Mesendoderm (in vitro differentiated cells): ENCODE measurements at regions not wholly inside any gene's neighbourhood (a gene's known extent, or its start where the extent isn't known, plus 50 kb on each side); places are given as distances from the start of the nearest gene placed in this dataset.

ENCODE experiments used
- DNase-seq: peaks from one replicate; pipeline ENCODE4 v3.0.0; 2013
- H2AK5ac ChIP-seq: 2 replicates; pipeline ENCODE4 v1.6.1; 2013; ENCODE audit warnings: low read length, inconsistent platforms
- H2BK120ac ChIP-seq: 2 replicates; pipeline ENCODE4 v1.6.1; 2013; ENCODE audit warnings: low read depth, mild to moderate bottlenecking, low read length, moderate library complexity, mixed read lengths
- H2BK15ac ChIP-seq: replicated peaks from 2 replicates; pipeline ENCODE4 v1.6.1; 2013; ENCODE audit warnings: low read depth, mild to moderate bottlenecking, moderate library complexity
- H2BK5ac ChIP-seq: 2 replicates; pipeline ENCODE4 v1.6.1; 2013; ENCODE audit warnings: low read length, inconsistent platforms
- H3K18ac ChIP-seq: 2 replicates; pipeline ENCODE4 v1.6.1; 2013; ENCODE audit warnings: mild to moderate bottlenecking, low read length, mixed read lengths
- H3K23ac ChIP-seq: one replicate; pipeline ENCODE4 v1.6.1; 2013; ENCODE audit warnings: low read length
- H3K27ac ChIP-seq: 2 replicates; pipeline ENCODE4 v1.5.1; 2013; ENCODE audit warnings: low read depth, mild to moderate bottlenecking, inconsistent platforms, low read length, moderate library complexity
- H3K27me3 ChIP-seq: 2 replicates; pipeline ENCODE4 v1.6.1; 2013; ENCODE audit warnings: low read length, control low read depth, mild to moderate bottlenecking, inconsistent platforms; ENCODE audit not compliant: insufficient read depth, poor library complexity
- H3K36me3 ChIP-seq: 2 replicates; pipeline ENCODE4 v1.6.1; 2013; ENCODE audit warnings: low read length, inconsistent platforms; ENCODE audit not compliant: control insufficient read depth, insufficient read depth
- H3K4ac ChIP-seq: one replicate; pipeline ENCODE4 v1.6.1; 2013; ENCODE audit warnings: low read depth, mild to moderate bottlenecking, low read length, moderate library complexity
- H3K4me1 ChIP-seq: 2 replicates; pipeline ENCODE4 v1.6.1; 2013; ENCODE audit warnings: low read depth, low read length, inconsistent platforms; ENCODE audit not compliant: control insufficient read depth
- H3K4me2 ChIP-seq: 2 replicates; pipeline ENCODE4 v1.6.1; 2013; ENCODE audit warnings: low read length
- H3K4me3 ChIP-seq: 2 replicates; pipeline ENCODE4 v1.5.1; 2013; ENCODE audit warnings: mild to moderate bottlenecking, low read length
- H3K56ac ChIP-seq: one replicate; pipeline ENCODE4 v1.6.1; 2013; ENCODE audit warnings: low read length
- H3K79me1 ChIP-seq: 2 replicates; pipeline ENCODE4 v1.6.1; 2013; ENCODE audit warnings: low read length, inconsistent platforms
- H3K79me2 ChIP-seq: 2 replicates; pipeline ENCODE4 v1.6.1; 2013; ENCODE audit warnings: mild to moderate bottlenecking, low read length; ENCODE audit not compliant: control insufficient read depth, insufficient read depth
- H3K9ac ChIP-seq: 2 replicates; pipeline ENCODE4 v1.6.1; 2013; ENCODE audit warnings: low read length, inconsistent platforms
- H4K5ac ChIP-seq: one replicate; pipeline ENCODE4 v1.6.1; 2013; ENCODE audit warnings: low read length
- H4K8ac ChIP-seq: one replicate; pipeline ENCODE4 v1.6.1; 2013; ENCODE audit warnings: low read depth, mild to moderate bottlenecking, control low read depth, low read length, moderate library complexity
- WGBS: extraction: QIAGEN DNeasy Blood & Tissue Kit; methylation state at CpG from one replicate; pipeline ENCODE4 v1.1.7; 2013; ENCODE audit warnings: low lambda C conversion rate, missing lambda C conversion rate; ENCODE audit not compliant: insufficient coverage; ENCODE audit errors: extremely low coverage; 5-methylcytosine and 5-hydroxymethylcytosine counted together

- H4K8ac ChIP-seq = no peak overlapping the region
- WGBS = no CpG with 5 or more reads among the region's 2 CpGs
- H2BK5ac ChIP-seq = no peak overlapping the region
- H3K27me3 ChIP-seq = no peaks in the 10 kb centered on the region
- DNase-seq = no peak
- H3K18ac ChIP-seq = no peak overlapping the region
- H3K56ac ChIP-seq = no peak overlapping the region
- H3K27ac ChIP-seq = no peak overlapping the region
- no peaks in the 10 kb centered on the region for H3K79me1 ChIP-seq
- no peak overlapping the region for H3K9ac ChIP-seq
- H3K23ac ChIP-seq = no peak overlapping the region
- no peak overlapping the region for H3K4me3 ChIP-seq
- no peak overlapping the region for H3K4ac ChIP-seq
- no peaks in the 10 kb centered on the region for H3K36me3 ChIP-seq
- no peak overlapping the region for H2AK5ac ChIP-seq
- no peak overlapping the region for H4K5ac ChIP-seq
- H3K79me2 ChIP-seq = no peaks in the 10 kb centered on the region
- no peak overlapping the region for H2BK15ac ChIP-seq
- H3K4me1 ChIP-seq = no peaks in the 10 kb centered on the region
- no peak overlapping the region for H3K4me2 ChIP-seq
- no peak overlapping the region for H2BK120ac ChIP-seq
Measured at GRCh38 chr11:109236188-109236587, 185.8 kb upstream of the C11orf87 start.

- Histone ChIP-seq H4K5ac (no peak overlapping the region), H3K4ac (no peak overlapping the region), H3K79me2 (no peaks in the 10 kb centered on the region), H2BK15ac (no peak overlapping the region), H3K18ac (no peak overlapping the region), H3K23ac (no peak overlapping the region), H3K27ac (no peak overlapping the region), H3K36me3 (no peaks in the 10 kb centered on the region), H3K4me3 (no peak overlapping the region), H3K79me1 (no peaks in the 10 kb centered on the region), H3K27me3 (no peaks in the 10 kb centered on the region), H3K56ac (no peak overlapping the region), H4K8ac (no peak overlapping the region), H2BK5ac (no peak overlapping the region), H3K4me1 (no peaks in the 10 kb centered on the region), H3K9ac (no peak overlapping the region), H2AK5ac (no peak overlapping the region), H2BK120ac (no peak overlapping the region), H3K4me2 (no peak overlapping the region)
- DNase-seq = no peak
- no CpG with 5 or more reads among the region's 1 CpG for WGBS
Measured at GRCh38 chr11:109236696-109237095, 185.3 kb upstream of the C11orf87 start.

- Histone ChIP-seq H2BK120ac (no peak overlapping the region), H4K5ac (no peak overlapping the region), H3K4me1 (no peaks in the 10 kb centered on the region), H3K23ac (no peak overlapping the region), H3K36me3 (no peaks in the 10 kb centered on the region), H2BK15ac (no peak overlapping the region), H3K18ac (no peak overlapping the region), H3K27ac (no peak overlapping the region), H2AK5ac (no peak overlapping the region), H3K79me2 (no peaks in the 10 kb centered on the region), H3K79me1 (no peaks in the 10 kb centered on the region), H4K8ac (no peak overlapping the region), H3K4ac (no peak overlapping the region), H3K56ac (no peak overlapping the region), H3K9ac (no peak overlapping the region), H3K4me2 (no peak overlapping the region), H3K4me3 (no peak overlapping the region), H3K27me3 (no peaks in the 10 kb centered on the region), H2BK5ac (no peak overlapping the region)
- DNase-seq = no peak
Measured at GRCh38 chr11:109237636-109238035, 184.4 kb upstream of the C11orf87 start.

- no peak overlapping the region for H3K56ac ChIP-seq
- no peak overlapping the region for H3K4ac ChIP-seq
- no peaks in the 10 kb centered on the region for H3K79me1 ChIP-seq
- no peak overlapping the region for H2AK5ac ChIP-seq
- no peak overlapping the region for H3K27ac ChIP-seq
- H3K18ac ChIP-seq = no peak overlapping the region
- no peaks in the 10 kb centered on the region for H3K27me3 ChIP-seq
- H2BK120ac ChIP-seq = no peak overlapping the region
- no peak overlapping the region for H2BK5ac ChIP-seq
- no peak overlapping the region for H3K23ac ChIP-seq
- no peak overlapping the region for H4K5ac ChIP-seq
- WGBS = no CpG with 5 or more reads among the region's 3 CpGs
- H3K4me2 ChIP-seq = no peak overlapping the region
- DNase-seq = peak; percentile 2
- no peak overlapping the region for H3K9ac ChIP-seq
- no peak overlapping the region for H3K4me3 ChIP-seq
- H3K79me2 ChIP-seq = no peaks in the 10 kb centered on the region
- H3K4me1 ChIP-seq = no peaks in the 10 kb centered on the region
- no peaks in the 10 kb centered on the region for H3K36me3 ChIP-seq
- H4K8ac ChIP-seq = no peak overlapping the region
- no peak overlapping the region for H2BK15ac ChIP-seq
Measured at GRCh38 chr11:109241988-109242536, 179.9 kb upstream of the C11orf87 start.

- Histone ChIP-seq H4K5ac (no peak overlapping the region), H3K79me2 (no peaks in the 10 kb centered on the region)
- no CpG with 5 or more reads among the region's 5 CpGs for WGBS
Measured at GRCh38 chr11:109247071-109247470, 174.9 kb upstream of the C11orf87 start.

GRCh38 chr11:109249597-109249996 is 172.4 kb upstream of the C11orf87 start:
- Histone ChIP-seq H2BK5ac (no peak overlapping the region), H3K56ac (no peak overlapping the region), H3K4me2 (no peak overlapping the region), H2AK5ac (no peak overlapping the region), H2BK120ac (no peak overlapping the region), H3K27ac (no peak overlapping the region), H4K8ac (no peak overlapping the region), H3K4ac (no peak overlapping the region), H3K79me2 (no peaks in the 10 kb centered on the region), H4K5ac (no peak overlapping the region), H2BK15ac (no peak overlapping the region), H3K4me3 (no peak overlapping the region), H3K4me1 (no peaks in the 10 kb centered on the region), H3K79me1 (no peaks in the 10 kb centered on the region), H3K23ac (no peak overlapping the region), H3K36me3 (no peaks in the 10 kb centered on the region), H3K9ac (no peak overlapping the region), H3K27me3 (no peaks in the 10 kb centered on the region), H3K18ac (no peak overlapping the region)
- DNase-seq = no peak
- WGBS = no CpG with 5 or more reads among the region's 3 CpGs

More at GRCh38 chr11:109247071-109247470, 174.9 kb upstream of the C11orf87 start:
- Histone ChIP-seq H3K4ac (no peak overlapping the region), H2BK15ac (no peak overlapping the region), H3K56ac (no peak overlapping the region), H4K8ac (no peak overlapping the region), H2BK5ac (no peak overlapping the region), H3K36me3 (no peaks in the 10 kb centered on the region), H3K18ac (no peak overlapping the region), H3K9ac (no peak overlapping the region), H3K79me1 (no peaks in the 10 kb centered on the region), H3K4me2 (no peak overlapping the region), H3K27me3 (no peaks in the 10 kb centered on the region), H3K27ac (no peak overlapping the region), H2BK120ac (no peak overlapping the region), H3K4me1 (no peaks in the 10 kb centered on the region), H3K4me3 (no peak overlapping the region), H2AK5ac (no peak overlapping the region), H3K23ac (no peak overlapping the region)
- DNase-seq = no peak
